Adrenal gland (tissue), 9 donors: ENCODE measurements at regions not wholly inside any gene's neighbourhood (a gene's known extent, or its start where the extent isn't known, plus 50 kb on each side); places are given as distances from the start of the nearest gene placed in this dataset.

Experiments used
- DNase-seq, 7 donors: peaks; one replicate each; pipeline ENCODE4 v3.0.0-alpha.2; 2019 to 2020
- H3K27ac ChIP-seq, 5 donors: fragments of 200-600 bp; sonication (generic) in 4 of 5; 1 replicate in 3 of 5; 2 replicates in 2 of 5; pipeline versions ENCODE4 v1.5.1 to v1.8.0; 2016 to 2020; ENCODE audit warnings: mild to moderate bottlenecking in 1 of 5
- H3K27me3 ChIP-seq: fragments of 200-600 bp; 2 replicates; pipeline ENCODE4 v1.8.0; 2021
- H3K36me3 ChIP-seq, 2 donors: fragments of 200-600 bp; replicated peaks in 1 of 2; 1 replicate in 1 of 2; 2 replicates in 1 of 2; pipeline versions ENCODE4 v1.5.1 to v1.8.0; 2018 to 2022
- H3K4me1 ChIP-seq, 2 donors: fragments of 200-600 bp; replicated peaks in 1 of 2; 1 replicate in 1 of 2; 2 replicates in 1 of 2; pipeline versions ENCODE4 v1.5.1 to v1.8.0; 2018 to 2021
- H3K4me3 ChIP-seq, 4 donors: fragments of 200-600 bp; sonication (generic) in 3 of 4; one replicate each; pipeline ENCODE4 v1.5.1; 2016 to 2018
- H3K9me3 ChIP-seq, 3 donors: fragments of 200-600 bp; sonication (generic) in 1 of 3; replicated peaks in 1 of 3; 1 replicate in 2 of 3; 2 replicates in 1 of 3; pipeline versions ENCODE4 v1.5.1 to v1.8.0; 2016 to 2021
- CTCF ChIP-seq, 6 experiments: fragments of 450-650 bp in 4 of 6; fragments of 200-600 bp in 2 of 6; sonication (generic) in 1 of 6; IDR thresholded peaks; 1 replicate in 5 of 6; 2 replicates in 1 of 6; pipeline versions ENCODE4 v1.5.1 to v1.8.0; 2016 to 2021; ENCODE audit warnings: antibody characterized with exemption in 6 of 6, mild to moderate bottlenecking in 2 of 6, moderate library complexity in 1 of 6
- POLR2A ChIP-seq, 2 donors: fragments of 450-650 bp; IDR thresholded peaks; one replicate each; pipeline ENCODE4 v1.6.1; 2017; ENCODE audit warnings: antibody characterized with exemption in 2 of 2, mild to moderate bottlenecking in 2 of 2, moderate library complexity in 1 of 2
- WGBS, 4 donors: extraction: QIAGEN DNeasy Blood & Tissue Kit in 2 of 4; methylation state at CpG; one replicate each; pipeline versions ENCODE4 v1.1.5 to v1.1.7; 2013 to 2017; 5-methylcytosine and 5-hydroxymethylcytosine counted together
- intact Hi-C, 2 donors: fragments of 100-400 bp; cut with DNase I; formaldehyde crosslinking; loops; one replicate each; pipeline versions ENCODE4 v1.14.1 to v1.15.0; 2022 to 2023
- donor health status: healthy with polysubstance abuse.
- donor health status: Bipolar disorder and iron deficiency.
- donor health status: DM: yes; HTN: yes; CAD: no.
- donor health status: DM: no; HTN: no; CAD: no.
- donor health status: DM: no; HTN: no; CAD: no.

GRCh38 chr2:35827086-35827485 is 528.5 kb upstream of the CRIM1 start:
- Histone ChIP-seq H3K4me3 (no peak overlapping the region), H3K9me3 (no peaks in the 10 kb centered on the region), H3K27ac (no peak overlapping the region), H3K36me3 (no peaks in the 10 kb centered on the region), H3K27me3 (no peaks in the 10 kb centered on the region), H3K4me1 (no peaks in the 10 kb centered on the region)
- WGBS, 4 donors, result 73 to 79% (median 75%) methylated on average over 5 of the region's 5 CpGs
- TF ChIP-seq POLR2A (IDR thresholded peaks at IDR 0.05) (no peak), CTCF (IDR thresholded peaks at IDR 0.05) (no peak)
- intact Hi-C loops, result no loop called here
- no peak for DNase-seq

DNA sequence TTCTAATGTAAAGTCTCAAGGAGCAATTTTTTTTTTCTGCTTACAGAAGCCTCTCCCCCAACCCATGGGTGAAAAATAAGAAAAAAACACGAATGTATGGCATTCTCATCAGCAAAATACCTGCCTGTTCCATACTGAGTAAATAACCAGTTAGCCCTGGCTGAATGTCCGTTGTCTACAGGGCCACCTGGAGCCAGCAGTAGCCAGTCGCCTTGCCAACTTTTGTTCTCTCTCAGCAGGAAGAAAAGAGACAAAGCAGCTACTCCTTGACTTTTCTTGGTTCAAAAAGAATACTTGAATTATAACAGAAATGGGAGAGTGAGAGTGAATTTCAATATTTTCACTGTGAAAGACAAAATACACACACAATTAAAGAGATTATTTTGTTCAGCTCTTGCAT is 532.9 kb upstream of the CRIM1 start:
- Histone ChIP-seq H3K27ac (no peak overlapping the region), H3K27me3 (no peaks in the 10 kb centered on the region), H3K4me3 (no peak overlapping the region), H3K36me3 (no peaks in the 10 kb centered on the region), H3K9me3 (no peaks in the 10 kb centered on the region), H3K4me1 (no peaks in the 10 kb centered on the region)
- TF ChIP-seq CTCF (IDR thresholded peaks at IDR 0.05) (no peak), POLR2A (IDR thresholded peaks at IDR 0.05) (no peak)
- intact Hi-C loops, result no loop called here
- WGBS, 4 donors, result 44 to 52% (median 46%) methylated on average over 3 of the region's 3 CpGs
- DNase-seq, result no peak

DNA sequence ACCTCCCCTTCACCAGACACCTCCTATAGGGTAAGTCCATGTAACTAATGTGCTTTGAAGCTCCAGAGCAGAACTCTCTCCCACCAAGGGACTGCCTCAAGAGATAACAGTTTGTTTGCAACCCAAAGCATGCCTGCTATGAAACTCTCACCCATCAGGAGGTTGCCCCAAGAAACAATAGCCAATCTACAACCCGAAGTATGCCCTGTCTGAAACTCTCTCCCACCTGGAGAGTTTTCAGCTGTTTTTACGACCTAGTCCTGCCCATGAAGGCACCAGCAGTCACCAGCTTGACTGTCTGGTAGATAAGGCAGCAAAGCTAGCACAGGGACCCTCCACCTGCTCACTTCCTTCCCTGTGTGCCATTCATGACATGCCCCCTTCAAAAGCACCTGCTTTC is 533.9 kb upstream of the CRIM1 start:
- DNase-seq, result no peak
- TF ChIP-seq CTCF (IDR thresholded peaks at IDR 0.05) (no peak), POLR2A (IDR thresholded peaks at IDR 0.05) (no peak)
- WGBS, 4 donors, result 14 to 39% (median 32%) methylated on average over 2 of the region's 2 CpGs
- Histone ChIP-seq H3K9me3 (no peaks in the 10 kb centered on the region), H3K4me1 (no peaks in the 10 kb centered on the region), H3K36me3 (no peaks in the 10 kb centered on the region), H3K27ac (no peak overlapping the region), H3K4me3 (no peak overlapping the region), H3K27me3 (no peaks in the 10 kb centered on the region)
- intact Hi-C loops, result no loop called here

- 68 to 83% (median 72%) methylated on average over 2 of the region's 2 CpGs for WGBS, 4 donors
- no peak overlapping the region for H3K27ac ChIP-seq
- no peaks in the 10 kb centered on the region for H3K27me3 ChIP-seq
- H3K9me3 ChIP-seq, result no peaks in the 10 kb centered on the region
- intact Hi-C loops, result no loop called here
- TF ChIP-seq CTCF (IDR thresholded peaks at IDR 0.05) (no peak), POLR2A (IDR thresholded peaks at IDR 0.05) (no peak)
- H3K4me3 ChIP-seq, result no peak overlapping the region
- no peaks in the 10 kb centered on the region for H3K36me3 ChIP-seq
- no peak for DNase-seq
- H3K4me1 ChIP-seq, result no peaks in the 10 kb centered on the region
Observed at GRCh38 chr2:35820391-35820790, 535.2 kb upstream of the CRIM1 start.
